ENCODE measurements at regions not wholly inside any gene's neighbourhood (a gene's known extent, or its start where the extent isn't known, plus 50 kb on each side); places are given as distances from the start of the nearest gene placed in this dataset.
"Not testable (repeated sequence)": the region's sequence is repeated elsewhere in the genome, so short reads cannot be mapped to it uniquely, and the experiment has no call there.

DNA sequence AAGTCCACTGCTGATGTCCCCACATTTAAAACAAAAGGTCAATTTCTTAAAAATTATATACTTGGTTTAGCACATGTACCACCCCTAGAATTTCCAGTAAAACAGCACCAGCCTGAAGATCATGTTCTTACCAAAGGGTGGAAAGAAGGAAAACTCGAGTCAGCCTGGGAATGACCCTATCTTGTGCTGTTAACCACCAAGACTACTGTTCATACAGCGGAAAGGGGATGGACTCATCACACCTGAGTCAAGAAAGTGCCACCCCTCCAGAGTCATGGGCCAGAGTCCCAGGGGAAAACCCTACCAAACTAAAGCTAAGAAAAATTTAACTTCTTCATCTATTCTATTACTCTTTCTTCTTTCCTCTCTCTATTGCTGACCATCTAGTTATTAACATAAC lies 113.6 kb upstream of the PPM1J start:
- no peak for DNase-seq (ENCODE audit: low spot score)

GRCh38 chr1:112827391-112827790 lies 112.3 kb upstream of the PPM1J start:
- not testable (repeated sequence) for H3K27me3 ChIP-seq; H3K27ac ChIP-seq; H3K9me3 ChIP-seq; H3K4me3 ChIP-seq; H3K36me3 ChIP-seq; DNase-seq (ENCODE audit: low spot score); H3K4me1 ChIP-seq

More for the DNA sequence above, 113.6 kb upstream of the PPM1J start:
- H3K36me3 ChIP-seq, result no peaks in the 10 kb centered on the region
- TF ChIP-seq CTCF (IDR thresholded peaks at IDR 0.05), result no peak
- H3K27ac ChIP-seq, result no peak overlapping the region
- H3K4me3 ChIP-seq, result no peak overlapping the region
- no peaks in the 10 kb centered on the region for H3K27me3 ChIP-seq
- H3K4me1 ChIP-seq, result no peaks in the 10 kb centered on the region
- no peaks in the 10 kb centered on the region for H3K9me3 ChIP-seq

DNA sequence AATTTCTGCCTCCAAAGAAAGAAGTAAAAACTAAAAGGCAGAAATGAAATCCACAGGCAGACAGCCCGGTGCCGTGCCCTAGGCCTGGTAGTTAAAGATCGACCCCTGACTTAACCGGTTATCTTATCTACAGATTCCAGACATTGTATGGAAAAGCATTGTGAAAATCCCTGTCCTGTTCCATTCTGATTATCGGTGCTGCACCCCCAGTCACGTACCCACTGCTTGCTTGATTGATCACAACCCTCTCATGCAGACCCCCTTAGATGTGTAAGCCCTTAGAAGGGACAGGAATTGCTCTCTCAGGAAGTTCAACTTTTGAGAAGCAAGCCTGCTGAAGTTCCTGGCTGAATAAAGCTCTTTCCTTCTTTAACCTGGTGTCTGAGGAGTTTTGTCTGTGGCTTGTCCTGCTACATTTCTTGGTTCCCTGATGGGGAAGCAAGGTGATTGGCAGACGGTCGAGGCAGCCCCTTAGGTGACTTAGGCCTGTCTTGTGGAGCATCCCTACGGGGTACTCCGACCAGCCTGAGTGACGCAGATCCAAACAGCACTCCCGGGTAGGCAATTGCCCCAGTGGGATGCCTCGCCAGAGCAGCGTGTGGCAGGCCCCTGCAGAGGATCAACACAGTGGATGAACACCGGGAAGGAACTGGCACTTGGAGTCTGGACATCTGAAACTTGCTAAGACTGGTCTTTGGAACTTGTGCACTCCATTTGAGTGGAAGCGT lies 111.2 kb upstream of the PPM1J start:
- H3K27me3 ChIP-seq, result no peaks in the 10 kb centered on the region
- no peaks in the 10 kb centered on the region for H3K4me1 ChIP-seq
- DNase-seq (ENCODE audit: low spot score), result no peak
- no peak for TF ChIP-seq CTCF (IDR thresholded peaks at IDR 0.05)
- no peak overlapping the region for H3K27ac ChIP-seq
- H3K9me3 ChIP-seq, result no peaks in the 10 kb centered on the region
- no peak overlapping the region for H3K4me3 ChIP-seq
- no peaks in the 10 kb centered on the region for H3K36me3 ChIP-seq

DNA sequence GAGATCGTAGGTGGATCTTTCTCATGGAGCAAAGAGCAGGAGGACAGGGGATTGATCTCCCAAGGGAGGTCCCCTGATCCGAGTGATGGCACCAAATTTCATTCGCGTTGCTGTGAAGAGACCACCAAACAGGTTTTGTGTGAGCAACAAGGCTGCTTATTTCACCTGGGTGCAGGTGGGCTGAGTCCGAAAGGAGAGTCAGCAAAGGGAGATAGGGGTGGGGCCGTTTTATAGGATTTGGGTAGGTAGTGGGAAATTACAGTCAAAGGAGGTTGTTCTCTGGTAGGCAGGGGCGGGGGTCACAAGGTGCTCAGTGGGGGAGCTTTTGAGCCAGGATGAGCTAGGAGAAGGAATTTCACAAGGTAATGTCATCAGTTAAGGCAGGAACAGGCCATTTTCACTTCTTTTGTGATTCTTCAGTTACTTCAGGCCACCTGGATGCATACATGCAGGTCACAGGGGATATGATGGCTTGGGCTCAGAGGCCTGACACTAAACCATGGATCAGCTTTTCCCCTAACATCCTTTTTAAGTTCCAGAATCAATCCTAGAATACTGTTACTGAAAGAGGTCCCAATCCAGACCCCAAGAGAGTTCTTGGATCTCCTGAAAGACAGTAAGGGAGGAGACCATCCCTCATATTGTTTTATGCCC lies 110.6 kb upstream of the PPM1J start:
- not testable (repeated sequence) for H3K27me3 ChIP-seq; H3K27ac ChIP-seq; H3K4me3 ChIP-seq; H3K36me3 ChIP-seq; H3K9me3 ChIP-seq; DNase-seq (ENCODE audit: low spot score); H3K4me1 ChIP-seq

- H3K4me3 ChIP-seq; H3K36me3 ChIP-seq; H3K27me3 ChIP-seq; DNase-seq (ENCODE audit: low spot score); H3K9me3 ChIP-seq; H3K27ac ChIP-seq; H3K4me1 ChIP-seq: not testable (repeated sequence)
Observed at GRCh38 chr1:112825075-112825474, 109.9 kb upstream of the PPM1J start.

DNA sequence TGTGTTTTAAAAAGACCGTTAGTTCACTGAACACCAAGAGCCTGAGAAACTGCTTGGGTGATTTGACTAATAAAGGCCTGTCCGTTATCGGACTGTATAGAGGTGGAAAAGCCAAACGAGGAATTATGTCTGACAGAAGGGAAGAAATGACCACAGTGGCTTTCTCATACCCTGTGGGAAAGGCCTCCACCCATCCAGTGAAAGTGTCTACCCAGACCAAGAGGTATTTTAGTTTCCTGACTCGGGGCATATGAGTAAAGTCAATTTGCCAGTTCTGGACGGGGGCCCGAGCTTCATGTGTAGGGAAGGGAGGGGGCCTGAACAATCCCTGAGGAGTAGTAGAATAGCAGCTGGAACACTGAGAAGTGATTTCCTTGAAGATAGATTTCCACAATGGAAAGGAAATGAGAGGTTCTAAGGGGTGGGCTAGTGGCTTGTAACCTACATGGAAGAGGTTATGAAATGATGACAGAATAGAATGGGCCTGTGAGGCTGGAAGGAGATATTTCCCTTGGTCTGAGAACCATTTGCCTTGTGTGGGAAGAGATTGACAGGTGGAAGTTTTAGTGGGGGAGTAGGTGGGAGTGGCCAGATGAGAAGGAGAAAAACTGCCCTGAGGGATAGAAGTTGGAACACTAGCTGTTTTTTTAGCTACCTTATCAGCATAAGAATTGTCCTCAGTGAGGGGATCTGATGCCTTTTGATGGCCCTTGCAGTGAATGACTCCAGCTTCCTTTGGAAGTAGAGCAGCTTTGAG lies 106.4 kb upstream of the PPM1J start:
- not testable (repeated sequence) for H3K4me3 ChIP-seq; H3K36me3 ChIP-seq; H3K4me1 ChIP-seq; H3K27ac ChIP-seq; H3K27me3 ChIP-seq; H3K9me3 ChIP-seq; DNase-seq (ENCODE audit: low spot score)

GRCh38 chr1:112818990-112819689 lies 104.0 kb upstream of the PPM1J start:
- Histone ChIP-seq H3K27ac (no peak overlapping the region), H3K4me1 (peaks cover 0 to 7% of the 10 kb centered on the region in 2 donors), H3K4me3 (no peak overlapping the region), H3K36me3 (no peaks in the 10 kb centered on the region), H3K27me3 (no peaks in the 10 kb centered on the region), H3K9me3 (no peaks in the 10 kb centered on the region)
- no peak for DNase-seq (ENCODE audit: low spot score)
- no peak for TF ChIP-seq CTCF (IDR thresholded peaks at IDR 0.05)
